Neural progenitor cell (in vitro differentiated cells): ENCODE measurements at regions not wholly inside any gene's neighbourhood (a gene's known extent, or its start where the extent isn't known, plus 50 kb on each side); places are given as distances from the start of the nearest gene placed in this dataset.

ENCODE experiments used
- CTCF ChIP-seq: fragments of 200-600 bp; sonication (generic); IDR thresholded peaks from 2 replicates; pipeline ENCODE4 v1.5.1; 2017; ENCODE audit warnings: antibody characterized with exemption, mild to moderate bottlenecking
- EZH2 ChIP-seq: fragments of 200-600 bp; sonication (generic); IDR thresholded peaks from 2 replicates; pipeline ENCODE4 v1.6.1; 2017; ENCODE audit warnings: antibody characterized with exemption, mild to moderate bottlenecking, moderate library complexity
- EZH2phosphoT487 ChIP-seq: fragments of 200-600 bp; sonication (generic); IDR thresholded peaks from 2 replicates; pipeline ENCODE4 v1.6.1; 2017; ENCODE audit warnings: antibody characterized with exemption

GRCh38 chr17:68766640-68767039 lies 165.5 kb upstream of the FAM20A start:
- no peak for TF ChIP-seq CTCF
- no peak for TF ChIP-seq EZH2
- TF ChIP-seq EZH2phosphoT487: no peak
